Calu3 (cell line): ENCODE measurements at regions not wholly inside any gene's neighbourhood (a gene's known extent, or its start where the extent isn't known, plus 50 kb on each side); places are given as distances from the start of the nearest gene placed in this dataset.

Experiments used
- BruUV-seq: library from RNA; stranded (reverse); fragments of 400-500 nt; replicated peaks from 2 replicates; lab custom pipeline; 2021; lab: Mats Ljungman, UMichigan
- CTCF ChIA-PET: fragments of 300-600 bp; sonication (Branson Sonifier 250); formaldehyde crosslinking; loops from one replicate; lab custom pipeline; 2022; ENCODE audit warnings: antibody characterized with exemption; lab: Charles Lee
- DNase-seq: peaks from one replicate; pipeline ENCODE4 v3.0.0; 2022
- H3K27ac Mint-ChIP-seq: one replicate; pipeline ENCODE4 v1.8.0; 2022; ENCODE audit warnings: mixed read lengths; ENCODE audit not compliant: unreplicated experiment
- H3K27me3 Mint-ChIP-seq: one replicate; pipeline ENCODE4 v1.8.0; 2022; ENCODE audit warnings: mixed read lengths; ENCODE audit not compliant: unreplicated experiment
- H3K36me3 Mint-ChIP-seq: one replicate; pipeline ENCODE4 v1.8.0; 2022; ENCODE audit warnings: mild to moderate bottlenecking, moderate library complexity, mixed read lengths; ENCODE audit not compliant: insufficient read depth, unreplicated experiment
- H3K4me1 Mint-ChIP-seq: one replicate; pipeline ENCODE4 v1.8.0; 2022; ENCODE audit warnings: mild to moderate bottlenecking, low read depth, mixed read lengths; ENCODE audit not compliant: unreplicated experiment
- H3K4me3 Mint-ChIP-seq: one replicate; pipeline ENCODE4 v1.8.0; 2022; ENCODE audit warnings: mild to moderate bottlenecking, low read depth, moderate library complexity, mixed read lengths; ENCODE audit not compliant: unreplicated experiment
- H3K9me3 Mint-ChIP-seq: one replicate; pipeline ENCODE4 v1.8.0; 2022; ENCODE audit warnings: low read depth, mixed read lengths; ENCODE audit not compliant: unreplicated experiment
- intact Hi-C: fragments of 100-400 bp; cut with micrococcal nuclease; formaldehyde crosslinking; loops from one replicate; pipeline ENCODE4 v1.10.0; 2022; ENCODE audit not compliant: unreplicated experiment
- TF ChIP-seq, protein P1 (sequence below): fragments of 200-600 bp; IDR thresholded peaks from one replicate; pipeline ENCODE4 v1.8.0; 2022; ENCODE audit warnings: antibody characterized with exemption; ENCODE audit not compliant: unreplicated experiment

DNA sequence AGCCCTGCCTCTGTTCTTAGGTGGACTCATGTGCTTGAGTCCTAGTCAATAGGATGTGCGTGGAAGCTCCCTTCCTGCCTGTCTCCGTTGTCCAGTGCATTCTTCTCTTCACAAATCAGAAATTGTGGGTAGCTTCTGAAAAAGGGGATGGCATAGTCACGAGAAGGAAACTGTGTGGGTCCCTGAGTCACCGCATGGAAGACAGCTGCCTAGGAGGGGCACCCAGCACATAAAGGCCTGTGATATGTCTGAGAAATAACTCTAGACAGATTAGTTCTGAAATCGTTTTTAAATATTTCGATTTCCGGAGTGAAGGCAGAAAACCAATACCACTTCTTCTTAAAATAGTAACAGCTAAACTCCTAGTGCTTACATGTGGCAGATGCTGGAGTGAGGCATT lies 974.4 kb downstream of the BCL11B start:
- Mint-ChIP-seq H3K4me3 (no peak overlapping the region), H3K9me3 (peaks cover 8% of the 10 kb centered on the region), H3K4me1 (no peaks in the 10 kb centered on the region), H3K27me3 (no peaks in the 10 kb centered on the region), H3K27ac (no peak overlapping the region), H3K36me3 (no peaks in the 10 kb centered on the region)
- intact Hi-C loops = no loop called here
- BruUV-seq = no TSS peak
- CTCF ChIA-PET = no interaction called here
- no peak for DNase-seq
- TF ChIP-seq, protein P1, sequence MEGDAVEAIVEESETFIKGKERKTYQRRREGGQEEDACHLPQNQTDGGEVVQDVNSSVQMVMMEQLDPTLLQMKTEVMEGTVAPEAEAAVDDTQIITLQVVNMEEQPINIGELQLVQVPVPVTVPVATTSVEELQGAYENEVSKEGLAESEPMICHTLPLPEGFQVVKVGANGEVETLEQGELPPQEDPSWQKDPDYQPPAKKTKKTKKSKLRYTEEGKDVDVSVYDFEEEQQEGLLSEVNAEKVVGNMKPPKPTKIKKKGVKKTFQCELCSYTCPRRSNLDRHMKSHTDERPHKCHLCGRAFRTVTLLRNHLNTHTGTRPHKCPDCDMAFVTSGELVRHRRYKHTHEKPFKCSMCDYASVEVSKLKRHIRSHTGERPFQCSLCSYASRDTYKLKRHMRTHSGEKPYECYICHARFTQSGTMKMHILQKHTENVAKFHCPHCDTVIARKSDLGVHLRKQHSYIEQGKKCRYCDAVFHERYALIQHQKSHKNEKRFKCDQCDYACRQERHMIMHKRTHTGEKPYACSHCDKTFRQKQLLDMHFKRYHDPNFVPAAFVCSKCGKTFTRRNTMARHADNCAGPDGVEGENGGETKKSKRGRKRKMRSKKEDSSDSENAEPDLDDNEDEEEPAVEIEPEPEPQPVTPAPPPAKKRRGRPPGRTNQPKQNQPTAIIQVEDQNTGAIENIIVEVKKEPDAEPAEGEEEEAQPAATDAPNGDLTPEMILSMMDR = no peak

DNA sequence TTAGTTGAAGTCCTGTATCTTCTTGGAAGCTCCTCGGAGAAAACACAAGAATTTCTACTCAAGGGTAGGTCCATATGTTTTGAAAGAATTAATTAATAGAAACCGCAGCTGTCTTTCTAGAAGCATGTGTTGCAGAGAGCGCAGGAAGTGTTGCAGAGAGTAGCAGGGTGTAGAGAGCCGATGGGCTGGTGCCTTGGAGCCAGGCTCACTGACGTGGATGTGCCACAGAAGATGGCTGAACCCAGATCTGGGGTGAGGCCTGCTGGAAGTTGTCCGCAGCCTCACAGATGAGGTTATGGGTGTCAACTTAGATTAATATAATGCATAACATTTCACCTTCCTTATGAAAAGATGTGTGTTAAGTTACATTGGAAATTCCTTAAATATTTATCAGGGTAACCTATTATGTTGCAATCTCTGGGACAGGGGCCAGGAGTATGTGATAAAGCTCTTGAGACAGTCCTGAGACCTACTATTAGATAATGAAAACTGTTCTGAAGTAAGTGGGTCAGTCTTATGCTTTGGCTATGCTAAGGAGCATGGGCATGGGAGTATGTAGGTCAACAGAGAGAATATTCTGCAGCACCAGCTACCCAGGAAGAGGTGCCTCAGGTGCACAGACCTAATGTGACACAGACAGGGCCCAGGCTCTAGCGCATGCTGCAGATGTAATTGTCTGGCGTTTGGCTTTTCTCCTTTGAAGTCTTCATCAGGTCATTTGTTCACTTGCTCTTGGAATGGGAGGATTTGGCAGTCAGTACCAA lies 973.3 kb downstream of the BCL11B start:
- BruUV-seq = no TSS peak
- CTCF ChIA-PET = no interaction called here

DNA sequence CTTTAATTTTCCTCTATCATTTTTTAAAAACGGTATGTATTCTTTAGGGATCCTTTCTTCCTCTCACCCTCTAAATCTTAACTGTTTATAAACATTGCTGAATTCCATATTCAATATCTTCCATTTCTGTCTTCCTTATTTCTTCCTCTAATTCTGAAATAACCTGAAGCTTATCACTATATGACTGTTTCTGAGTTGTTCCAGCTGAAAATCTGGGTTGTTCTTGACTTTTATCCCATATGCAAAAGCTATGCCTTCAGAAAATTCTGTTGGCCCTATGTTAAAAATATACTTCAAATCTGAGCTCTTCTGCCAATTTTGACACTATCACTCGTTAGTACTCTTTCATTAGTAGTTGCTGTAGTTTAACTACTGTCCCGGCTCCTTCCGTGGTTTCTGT lies 970.3 kb downstream of the BCL11B start:
- Mint-ChIP-seq H3K27me3 (no peaks in the 10 kb centered on the region), H3K4me1 (no peaks in the 10 kb centered on the region), H3K27ac (no peak overlapping the region), H3K36me3 (no peaks in the 10 kb centered on the region), H3K4me3 (no peak overlapping the region), H3K9me3 (peaks cover 11% of the 10 kb centered on the region)
- intact Hi-C loops = no loop called here
- no peak for DNase-seq
- BruUV-seq = no TSS peak
- CTCF ChIA-PET = no interaction called here
- TF ChIP-seq, protein P1 = no peak

More for the DNA sequence above, 973.3 kb downstream of the BCL11B start:
- TF ChIP-seq, protein P1 = no peak
- intact Hi-C loops = no loop called here
- Mint-ChIP-seq H3K9me3 (peaks cover 8% of the 10 kb centered on the region), H3K27ac (no peak overlapping the region), H3K36me3 (no peaks in the 10 kb centered on the region), H3K4me3 (no peak overlapping the region), H3K27me3 (no peaks in the 10 kb centered on the region), H3K4me1 (no peaks in the 10 kb centered on the region)
- no peak for DNase-seq

DNA sequence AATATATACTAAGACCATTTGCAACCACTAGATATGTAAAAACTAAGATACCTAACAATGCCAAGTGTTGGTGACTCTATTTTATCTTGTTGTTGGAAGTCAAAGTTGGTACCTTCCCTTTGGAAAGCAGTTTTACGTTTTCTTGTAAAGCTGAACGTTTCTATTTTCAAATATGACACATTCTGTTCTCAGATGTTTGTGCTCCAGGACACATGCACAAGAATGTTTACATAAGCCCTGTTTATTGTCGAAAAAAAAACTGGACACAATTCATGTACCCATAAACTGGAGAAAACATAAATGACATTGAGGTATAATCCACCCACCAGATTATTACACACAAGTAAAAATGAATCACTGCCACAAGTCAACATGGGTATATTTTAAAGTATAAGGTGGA lies 967.4 kb downstream of the BCL11B start:
- TF ChIP-seq, protein P1 = no peak
- peaks cover 10% of the 10 kb centered on the region for H3K9me3 Mint-ChIP-seq
- BruUV-seq = no TSS peak
- no peaks in the 10 kb centered on the region for H3K4me1 Mint-ChIP-seq
- no peaks in the 10 kb centered on the region for H3K36me3 Mint-ChIP-seq
- intact Hi-C loops = no loop called here
- H3K27ac Mint-ChIP-seq = no peak overlapping the region
- H3K27me3 Mint-ChIP-seq = no peaks in the 10 kb centered on the region
- CTCF ChIA-PET = no interaction called here
- no peak overlapping the region for H3K4me3 Mint-ChIP-seq
- DNase-seq = no peak
